ENCODE measurements at regions not wholly inside any gene's neighbourhood (a gene's known extent, or its start where the extent isn't known, plus 50 kb on each side); places are given as distances from the start of the nearest gene placed in this dataset.

DNA sequence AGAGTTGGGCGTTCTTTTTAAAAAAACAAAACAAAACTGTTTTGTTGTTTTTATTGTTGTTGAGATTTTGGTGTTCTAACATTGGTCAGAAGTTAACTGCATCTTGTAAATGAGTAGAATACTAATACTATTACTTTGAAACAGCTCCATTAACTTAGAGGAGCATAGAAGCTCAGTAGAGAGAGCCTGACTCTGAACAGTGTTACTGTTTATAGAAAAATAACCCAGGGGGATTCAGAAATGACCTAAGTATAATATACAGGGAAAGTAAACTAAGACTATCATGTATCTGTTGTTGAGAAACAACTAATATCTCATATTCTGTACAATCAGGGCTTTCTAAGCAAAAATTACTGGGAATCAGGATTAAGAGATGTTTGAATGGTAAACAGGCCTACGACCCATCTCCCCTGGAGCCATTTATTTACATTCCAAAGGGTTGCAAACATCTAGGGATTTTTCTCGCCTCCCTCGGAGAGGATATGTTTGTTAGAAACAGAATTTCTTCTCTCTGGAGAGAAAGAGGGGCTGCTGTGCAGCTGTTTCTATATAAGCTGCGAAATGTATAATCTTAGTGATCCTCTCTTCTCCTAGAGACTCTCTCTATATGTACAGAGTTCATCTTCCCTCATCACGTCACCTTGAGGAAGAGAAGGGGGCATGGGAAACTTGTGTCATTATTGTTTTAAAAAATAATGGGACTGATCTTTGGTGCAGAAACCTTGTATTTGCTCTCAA, 827.5 kb upstream of the DPPA4 start:
- TF ChIP-seq, protein P1, sequence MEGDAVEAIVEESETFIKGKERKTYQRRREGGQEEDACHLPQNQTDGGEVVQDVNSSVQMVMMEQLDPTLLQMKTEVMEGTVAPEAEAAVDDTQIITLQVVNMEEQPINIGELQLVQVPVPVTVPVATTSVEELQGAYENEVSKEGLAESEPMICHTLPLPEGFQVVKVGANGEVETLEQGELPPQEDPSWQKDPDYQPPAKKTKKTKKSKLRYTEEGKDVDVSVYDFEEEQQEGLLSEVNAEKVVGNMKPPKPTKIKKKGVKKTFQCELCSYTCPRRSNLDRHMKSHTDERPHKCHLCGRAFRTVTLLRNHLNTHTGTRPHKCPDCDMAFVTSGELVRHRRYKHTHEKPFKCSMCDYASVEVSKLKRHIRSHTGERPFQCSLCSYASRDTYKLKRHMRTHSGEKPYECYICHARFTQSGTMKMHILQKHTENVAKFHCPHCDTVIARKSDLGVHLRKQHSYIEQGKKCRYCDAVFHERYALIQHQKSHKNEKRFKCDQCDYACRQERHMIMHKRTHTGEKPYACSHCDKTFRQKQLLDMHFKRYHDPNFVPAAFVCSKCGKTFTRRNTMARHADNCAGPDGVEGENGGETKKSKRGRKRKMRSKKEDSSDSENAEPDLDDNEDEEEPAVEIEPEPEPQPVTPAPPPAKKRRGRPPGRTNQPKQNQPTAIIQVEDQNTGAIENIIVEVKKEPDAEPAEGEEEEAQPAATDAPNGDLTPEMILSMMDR (IDR thresholded peaks at IDR 0.05; ENCODE audit: insufficient read depth, low read depth, low read length) = no peak
- peak; percentile 77 for DNase-seq (ENCODE audit: low read depth)
- no peak overlapping the region for H3K4me3 ChIP-seq (ENCODE audit: low read depth, low read length)

DNA sequence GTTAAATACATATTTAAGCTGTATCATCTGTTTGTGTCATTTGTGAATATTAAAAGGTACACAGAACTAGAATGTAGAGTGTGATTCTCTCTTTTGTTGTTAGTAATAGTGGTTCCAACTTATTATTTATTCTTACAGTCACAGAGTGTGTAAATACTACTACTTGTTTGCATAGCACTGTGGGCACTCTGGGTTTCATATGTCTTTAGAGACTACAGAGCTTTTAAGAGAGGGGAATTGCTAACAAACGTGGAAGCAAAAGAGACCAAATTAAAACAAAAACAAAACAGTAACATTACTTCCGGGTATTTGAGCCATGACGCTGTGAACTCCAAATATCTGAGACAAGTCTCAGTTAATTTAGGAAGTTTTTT, 828.0 kb upstream of the DPPA4 start:
- TF ChIP-seq, protein P1 (IDR thresholded peaks at IDR 0.05; ENCODE audit: insufficient read depth, low read depth, low read length) = no peak
- DNase-seq (ENCODE audit: low read depth) = peak; percentile 18
- no peak overlapping the region for H3K4me3 ChIP-seq (ENCODE audit: low read depth, low read length)

DNA sequence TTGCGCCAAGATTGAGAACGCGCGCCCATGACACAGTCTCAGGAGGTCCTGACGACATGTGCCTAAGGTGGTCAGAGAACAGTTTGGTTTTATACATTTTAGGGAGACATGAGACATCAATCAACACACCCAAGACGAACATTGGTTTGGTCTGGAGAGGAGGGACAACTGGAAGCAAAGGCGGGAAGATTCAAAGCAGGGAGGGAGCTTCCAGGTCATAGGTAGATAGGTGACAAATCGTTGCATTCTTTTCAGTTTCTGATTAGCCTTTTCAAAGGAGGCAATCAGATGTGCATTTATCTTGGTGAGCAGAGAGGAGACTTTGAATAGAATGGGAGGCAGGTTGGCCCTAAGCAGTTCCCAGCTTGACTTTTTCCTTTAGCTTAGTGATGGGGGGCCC, 828.4 kb upstream of the DPPA4 start:
- no peak for DNase-seq (ENCODE audit: low read depth)
- H3K4me3 ChIP-seq (ENCODE audit: low read depth, low read length) = no peak overlapping the region
- TF ChIP-seq, protein P1 (IDR thresholded peaks at IDR 0.05; ENCODE audit: insufficient read depth, low read depth, low read length) = no peak

DNA sequence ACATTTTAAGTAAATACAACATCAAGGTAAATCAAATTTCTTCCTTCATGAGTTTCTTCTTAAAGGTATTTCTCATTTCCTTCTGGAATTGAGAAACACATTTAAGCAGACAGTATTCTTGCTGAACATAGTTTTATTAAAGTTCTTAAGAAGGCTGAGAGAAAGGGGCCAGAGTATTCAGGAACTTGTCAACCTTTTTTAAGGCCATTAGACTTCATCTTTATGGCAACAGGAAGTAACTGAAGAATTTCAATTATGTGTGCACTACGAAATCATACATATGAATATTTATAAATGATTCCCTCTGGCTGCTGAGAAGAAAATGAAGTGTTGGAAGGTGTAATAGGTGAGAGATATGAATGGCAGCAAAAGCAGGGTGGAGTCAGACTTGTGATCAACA, 829.4 kb upstream of the DPPA4 start:
- no peak overlapping the region for H3K4me3 ChIP-seq (ENCODE audit: low read depth, low read length)
- no peak for DNase-seq (ENCODE audit: low read depth)
- TF ChIP-seq, protein P1 (IDR thresholded peaks at IDR 0.05; ENCODE audit: insufficient read depth, low read depth, low read length) = no peak

DNA sequence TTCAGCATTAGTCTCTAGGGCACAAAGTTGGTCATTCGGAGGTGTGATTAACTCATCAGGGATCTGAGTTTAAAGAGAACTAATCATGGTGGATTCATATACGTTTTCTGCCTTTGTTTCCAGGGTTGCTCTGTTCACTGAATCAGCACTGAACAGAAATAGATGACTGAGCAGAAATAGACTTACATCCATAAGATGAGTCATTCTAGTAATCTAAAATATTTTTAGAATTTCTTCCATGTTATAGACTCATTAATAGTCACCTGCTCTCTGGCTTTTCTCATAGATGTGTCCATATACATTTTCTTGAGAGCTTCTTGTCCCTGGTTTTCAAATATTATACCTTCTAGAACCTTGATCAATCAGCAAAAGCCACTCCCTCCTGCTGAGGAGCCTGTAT, 837.6 kb upstream of the DPPA4 start:
- peak; percentile 6 for DNase-seq (ENCODE audit: low read depth)
- TF ChIP-seq, protein P1 (IDR thresholded peaks at IDR 0.05; ENCODE audit: insufficient read depth, low read depth, low read length) = no peak
- H3K4me3 ChIP-seq (ENCODE audit: low read depth, low read length) = no peak overlapping the region

DNA sequence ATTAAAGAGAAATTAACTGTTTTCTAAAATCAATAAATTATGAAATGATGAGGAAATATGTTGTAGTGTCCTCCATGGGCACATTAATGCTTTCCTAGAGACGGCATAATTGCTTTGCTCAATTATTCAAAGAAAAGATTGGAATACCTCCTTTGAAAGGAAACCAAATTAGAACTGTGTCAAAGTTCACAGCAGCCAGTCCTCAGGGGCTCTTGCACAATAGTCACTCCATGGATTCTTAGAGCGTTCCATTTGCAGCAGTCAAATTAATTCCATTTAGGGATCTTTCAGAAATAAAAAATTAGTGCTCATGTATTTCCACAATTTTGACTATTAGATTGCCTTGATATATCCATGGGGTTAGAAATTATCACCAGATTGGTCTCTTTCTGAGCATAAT, 841.6 kb upstream of the DPPA4 start:
- TF ChIP-seq, protein P1 (IDR thresholded peaks at IDR 0.05; ENCODE audit: insufficient read depth, low read depth, low read length) = no peak
- H3K4me3 ChIP-seq (ENCODE audit: low read depth, low read length) = no peak overlapping the region
- peak; percentile 48 for DNase-seq (ENCODE audit: low read depth)

DNA sequence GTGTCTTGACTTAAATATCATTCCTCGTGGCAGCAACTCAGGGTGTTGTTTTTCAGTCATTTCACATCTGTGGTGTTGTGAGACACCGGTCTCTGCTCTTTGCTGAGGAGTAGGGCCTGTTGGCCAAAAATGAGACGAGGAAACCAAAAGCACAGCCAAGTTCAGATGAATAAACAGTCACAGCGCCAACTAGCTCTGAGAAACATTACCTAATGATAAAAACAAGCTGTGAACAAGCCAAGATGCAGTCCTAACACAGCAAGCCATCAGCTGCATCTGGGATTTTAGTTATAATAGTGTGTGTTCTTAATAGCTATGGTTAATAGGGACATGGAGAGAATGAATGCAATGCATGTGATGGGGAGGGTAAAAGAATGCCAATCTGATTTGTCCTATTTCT, 843.4 kb upstream of the DPPA4 start:
- peak; percentile 40 for DNase-seq (ENCODE audit: low read depth)
- TF ChIP-seq, protein P1 (IDR thresholded peaks at IDR 0.05; ENCODE audit: insufficient read depth, low read depth, low read length) = peak; percentile 18
- no peak overlapping the region for H3K4me3 ChIP-seq (ENCODE audit: low read depth, low read length)
